ENCODE measurements at regions not wholly inside any gene's neighbourhood (a gene's known extent, or its start where the extent isn't known, plus 50 kb on each side); places are given as distances from the start of the nearest gene placed in this dataset.

- no peak for TF ChIP-seq CHD7 (IDR thresholded peaks at IDR 0.05; ENCODE audit: insufficient replicate concordance, low read length)
- TF ChIP-seq JUN (IDR thresholded peaks at IDR 0.05; ENCODE audit: low read depth, low read length), result no peak
- no peak for TF ChIP-seq RNF2 (IDR thresholded peaks at IDR 0.05; ENCODE audit: borderline replicate concordance, low read depth, low read length, missing control alignments, poor library complexity, severe bottlenecking)
- no peak for TF ChIP-seq TBP (IDR thresholded peaks at IDR 0.05; ENCODE audit: low read depth, low read length)
- no peak for TF ChIP-seq CBX5 (IDR thresholded peaks at IDR 0.05; ENCODE audit: low read depth, low read length)
- TF ChIP-seq YY1 (IDR thresholded peaks at IDR 0.05; ENCODE audit: low read depth, low read length), result no peak
- TF ChIP-seq CREB1 (IDR thresholded peaks at IDR 0.05), result no peak
- no peak for TF ChIP-seq USF2 (IDR thresholded peaks at IDR 0.05; ENCODE audit: low read length)
- TF ChIP-seq ASH2L (IDR thresholded peaks at IDR 0.05; ENCODE audit: low read length), result no peak
- no peak for TF ChIP-seq SUZ12 (IDR thresholded peaks at IDR 0.05; ENCODE audit: low read length)
These were observed 177.8 kb downstream of the FAM76B start (continued) for GRCh38 chr11:95611827-95612226.
